B cell (primary cell): ENCODE measurements at regions not wholly inside any gene's neighbourhood (a gene's known extent, or its start where the extent isn't known, plus 50 kb on each side); places are given as distances from the start of the nearest gene placed in this dataset.

Experiments
- EZH2 ChIP-seq: IDR thresholded peaks from 2 replicates; pipeline ENCODE4 v1.6.1; 2012; ENCODE audit warnings: borderline replicate concordance, low read depth, mild to moderate bottlenecking, moderate library complexity, low read length; ENCODE audit not compliant: insufficient read depth, poor library complexity, severe bottlenecking
- TF ChIP-seq, protein P1 (sequence below): fragments of 200-600 bp; IDR thresholded peaks from one replicate; pipeline ENCODE4 v1.8.0; 2022; ENCODE audit warnings: antibody characterized with exemption, mild to moderate bottlenecking

DNA sequence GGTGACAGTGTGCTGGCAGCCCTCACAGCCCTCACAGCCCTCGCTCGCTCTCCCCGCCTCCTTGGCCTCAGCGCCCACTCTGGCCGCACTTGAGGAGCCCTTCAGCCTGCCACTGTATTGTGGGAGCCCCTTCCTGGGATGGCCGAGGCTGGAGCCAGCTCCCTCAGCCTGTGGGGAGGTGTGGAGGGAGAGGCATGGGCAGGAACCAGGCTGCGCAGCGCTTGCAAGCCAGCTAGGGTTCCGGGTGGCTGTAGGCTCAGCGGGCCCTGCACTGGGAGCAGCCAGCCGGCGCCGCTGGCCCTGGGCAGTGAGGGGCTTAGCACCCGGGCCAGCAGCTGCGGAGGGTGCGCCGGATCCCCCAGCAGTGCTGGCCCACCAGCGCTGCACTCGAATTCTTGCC, 177.0 kb downstream of the MSX2 start:
- TF ChIP-seq, protein P1, sequence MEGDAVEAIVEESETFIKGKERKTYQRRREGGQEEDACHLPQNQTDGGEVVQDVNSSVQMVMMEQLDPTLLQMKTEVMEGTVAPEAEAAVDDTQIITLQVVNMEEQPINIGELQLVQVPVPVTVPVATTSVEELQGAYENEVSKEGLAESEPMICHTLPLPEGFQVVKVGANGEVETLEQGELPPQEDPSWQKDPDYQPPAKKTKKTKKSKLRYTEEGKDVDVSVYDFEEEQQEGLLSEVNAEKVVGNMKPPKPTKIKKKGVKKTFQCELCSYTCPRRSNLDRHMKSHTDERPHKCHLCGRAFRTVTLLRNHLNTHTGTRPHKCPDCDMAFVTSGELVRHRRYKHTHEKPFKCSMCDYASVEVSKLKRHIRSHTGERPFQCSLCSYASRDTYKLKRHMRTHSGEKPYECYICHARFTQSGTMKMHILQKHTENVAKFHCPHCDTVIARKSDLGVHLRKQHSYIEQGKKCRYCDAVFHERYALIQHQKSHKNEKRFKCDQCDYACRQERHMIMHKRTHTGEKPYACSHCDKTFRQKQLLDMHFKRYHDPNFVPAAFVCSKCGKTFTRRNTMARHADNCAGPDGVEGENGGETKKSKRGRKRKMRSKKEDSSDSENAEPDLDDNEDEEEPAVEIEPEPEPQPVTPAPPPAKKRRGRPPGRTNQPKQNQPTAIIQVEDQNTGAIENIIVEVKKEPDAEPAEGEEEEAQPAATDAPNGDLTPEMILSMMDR = no peak
- no peak for TF ChIP-seq EZH2
